ENCODE measurements at regions not wholly inside any gene's neighbourhood (a gene's known extent, or its start where the extent isn't known, plus 50 kb on each side); places are given as distances from the start of the nearest gene placed in this dataset.

GRCh38 chr7:13551503-13551902 lies 438.0 kb downstream of the ETV1 start:
- no peaks in the 10 kb centered on the region for H3K27me3 ChIP-seq
- H3K4me1 ChIP-seq (replicated peaks in 1 of 2): no peaks in the 10 kb centered on the region
- DNase-seq: no peak
- no peaks in the 10 kb centered on the region for H3K9me3 ChIP-seq (replicated peaks in 1 of 3)
- H3K27ac ChIP-seq: no peak overlapping the region
- 66 to 70% (median 68%) methylated on average over 3 of the region's 3 CpGs for WGBS, 4 donors
- no peak overlapping the region for H3K4me3 ChIP-seq
- intact Hi-C loops (cut with DNase I): no loop called here
- H3K36me3 ChIP-seq (replicated peaks in 1 of 2): no peaks in the 10 kb centered on the region
- no peak for TF ChIP-seq CTCF (IDR thresholded peaks at IDR 0.05)
- no peak for TF ChIP-seq POLR2A (IDR thresholded peaks at IDR 0.05)

- Histone ChIP-seq H3K27me3 (no peaks in the 10 kb centered on the region), H3K9me3 (replicated peaks in 1 of 3) (no peaks in the 10 kb centered on the region), H3K27ac (no peak overlapping the region), H3K4me1 (replicated peaks in 1 of 2) (no peaks in the 10 kb centered on the region), H3K4me3 (no peak overlapping the region), H3K36me3 (replicated peaks in 1 of 2) (no peaks in the 10 kb centered on the region)
- no peak for TF ChIP-seq POLR2A (IDR thresholded peaks at IDR 0.05)
- TF ChIP-seq CTCF (IDR thresholded peaks at IDR 0.05): no peak
- no peak for DNase-seq
- intact Hi-C loops (cut with DNase I): no loop called here
These were observed 429.0 kb downstream of the ETV1 start for GRCh38 chr7:13560441-13560840.

DNA sequence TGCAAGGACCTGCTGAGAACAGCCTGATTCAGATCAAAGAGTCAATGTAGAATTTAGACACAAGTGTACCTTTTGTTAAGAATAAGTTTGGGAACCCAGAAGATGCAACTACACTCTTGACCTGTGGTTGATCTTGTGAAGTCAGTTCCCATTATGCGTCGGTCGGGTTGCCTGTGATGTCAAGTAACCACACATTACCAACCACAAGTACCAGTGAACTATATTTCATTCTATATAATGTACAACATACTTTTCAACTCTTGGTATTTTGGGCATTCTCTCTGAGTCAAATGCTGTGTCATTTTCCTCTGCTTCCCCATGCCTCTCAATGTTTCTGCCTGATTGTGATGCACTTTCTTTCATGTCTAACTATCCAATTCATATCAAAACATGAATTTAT lies 426.2 kb downstream of the ETV1 start:
- Histone ChIP-seq H3K4me1 (replicated peaks in 1 of 2) (no peaks in the 10 kb centered on the region), H3K27ac (no peak overlapping the region), H3K4me3 (no peak overlapping the region), H3K36me3 (replicated peaks in 1 of 2) (no peaks in the 10 kb centered on the region), H3K27me3 (no peaks in the 10 kb centered on the region), H3K9me3 (replicated peaks in 1 of 3) (no peaks in the 10 kb centered on the region)
- WGBS, 4 donors: 74 to 86% (median 78%) methylated on average over 3 of the region's 3 CpGs
- TF ChIP-seq CTCF (IDR thresholded peaks at IDR 0.05): no peak
- TF ChIP-seq POLR2A (IDR thresholded peaks at IDR 0.05): no peak
- DNase-seq: no peak
- intact Hi-C loops (cut with DNase I): no loop called here

- Histone ChIP-seq H3K9me3 (replicated peaks in 1 of 3) (no peaks in the 10 kb centered on the region), H3K27ac (no peak overlapping the region), H3K4me3 (no peak overlapping the region), H3K36me3 (replicated peaks in 1 of 2) (no peaks in the 10 kb centered on the region), H3K27me3 (no peaks in the 10 kb centered on the region), H3K4me1 (replicated peaks in 1 of 2) (no peaks in the 10 kb centered on the region)
- TF ChIP-seq CTCF (IDR thresholded peaks at IDR 0.05): no peak
- TF ChIP-seq POLR2A (IDR thresholded peaks at IDR 0.05): no peak
- 74 to 80% (median 78%) methylated on average over 5 of the region's 5 CpGs for WGBS, 4 donors
- intact Hi-C loops (cut with DNase I): no loop called here
- DNase-seq: no peak
These were observed 425.8 kb downstream of the ETV1 start for GRCh38 chr7:13563680-13564079.
